GM19467 (cell line): ENCODE measurements at regions not wholly inside any gene's neighbourhood (a gene's known extent, or its start where the extent isn't known, plus 50 kb on each side); places are given as distances from the start of the nearest gene placed in this dataset.
"Not testable (repeated sequence)": the region's sequence is repeated elsewhere in the genome, so short reads cannot be mapped to it uniquely, and the experiment has no call there.

ENCODE experiments used
- ATAC-seq: cut with Tn5 transposase; IDR thresholded peaks from one replicate; pipeline ENCODE4 v1.9.1; 2021; ENCODE audit warnings: mild to moderate bottlenecking, moderate library complexity; ENCODE audit not compliant: unreplicated experiment

- no peak for ATAC-seq
Measured at GRCh38 chr16:16930309-16931000, 540.3 kb downstream of the XYLT1 start.

DNA sequence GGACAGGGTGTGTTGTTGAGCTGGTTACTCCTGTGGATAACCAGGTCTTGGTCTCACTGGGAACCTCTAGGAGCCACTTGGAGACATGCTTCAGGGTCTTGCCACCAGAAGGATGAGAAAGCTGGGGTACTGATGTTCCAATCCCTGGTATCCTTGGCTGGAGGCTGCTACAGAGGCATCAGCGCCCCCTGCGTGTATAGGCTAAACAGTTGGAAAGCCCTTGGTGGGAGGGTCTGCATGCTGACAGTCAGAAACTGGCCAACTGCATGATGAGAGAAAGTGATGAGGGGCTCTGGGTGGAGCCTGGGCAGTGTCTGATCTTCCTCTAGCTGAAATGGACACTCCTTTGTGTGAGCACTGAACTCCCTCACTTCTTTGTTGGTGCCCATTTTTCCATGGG is 536.9 kb downstream of the XYLT1 start:
- ATAC-seq = no peak

GRCh38 chr16:16934660-16935059 is 536.1 kb downstream of the XYLT1 start:
- ATAC-seq = no peak

- not testable (repeated sequence) for ATAC-seq
Measured at GRCh38 chr16:16935909-16936308, 534.9 kb downstream of the XYLT1 start.

DNA sequence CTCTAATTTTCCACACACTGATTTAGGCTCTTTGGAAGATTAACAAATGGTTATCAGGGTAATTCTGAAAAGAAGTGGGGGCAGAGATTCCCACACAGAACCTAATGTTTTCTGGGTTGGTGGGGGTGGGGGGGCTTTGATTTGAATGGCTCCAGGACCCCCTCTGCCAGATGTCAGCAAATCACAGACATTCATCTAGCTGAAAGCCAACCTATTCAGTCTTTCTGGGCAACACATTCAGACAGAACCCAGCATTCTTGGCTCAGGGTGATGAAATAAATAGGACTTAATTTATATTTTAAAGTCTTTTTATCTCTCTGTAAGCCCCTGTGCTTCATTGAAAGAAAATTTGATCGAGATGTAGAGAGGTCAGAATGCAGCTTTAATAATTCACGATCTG is 533.2 kb downstream of the XYLT1 start:
- ATAC-seq = no peak

DNA sequence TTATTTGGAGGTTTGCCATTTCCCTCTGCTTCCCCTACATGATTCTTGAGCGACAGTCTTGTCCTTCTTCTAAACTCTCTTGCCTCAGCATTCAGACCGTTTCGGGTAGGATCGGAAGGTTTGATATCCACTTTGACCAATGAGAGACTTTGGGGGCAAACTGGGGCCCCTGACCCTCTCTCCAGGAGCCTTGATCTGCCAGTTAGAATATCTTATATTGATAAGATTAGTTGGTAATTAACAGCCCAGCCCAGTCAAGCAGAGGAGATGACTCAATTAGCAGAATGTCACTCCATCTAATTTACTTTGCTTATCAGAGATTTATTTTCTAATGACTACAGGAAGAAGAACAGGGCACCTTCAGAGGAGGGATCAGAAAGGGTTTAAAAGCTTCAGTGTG is 532.8 kb downstream of the XYLT1 start:
- ATAC-seq = no peak

DNA sequence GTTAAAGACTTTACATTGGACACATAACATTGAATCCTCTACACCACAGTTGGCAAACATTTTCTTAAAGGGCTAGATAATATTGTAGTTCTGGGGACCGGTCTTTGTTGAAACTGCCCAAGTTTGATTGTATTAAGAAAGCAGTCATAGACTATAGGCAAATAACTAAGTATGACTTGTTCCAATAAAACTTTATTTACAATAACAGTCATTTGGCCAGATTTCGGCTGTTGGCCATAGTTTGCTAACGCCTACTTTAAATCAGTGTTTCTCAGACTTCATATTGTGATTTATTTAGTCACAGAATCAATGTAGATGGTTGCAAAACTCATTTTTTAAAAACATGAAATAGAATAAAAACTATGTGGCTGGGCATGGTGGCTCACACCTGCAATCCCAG is 531.8 kb downstream of the XYLT1 start:
- ATAC-seq = no peak

- ATAC-seq = no peak
Measured at GRCh38 chr16:16940351-16940750, 530.4 kb downstream of the XYLT1 start.

DNA sequence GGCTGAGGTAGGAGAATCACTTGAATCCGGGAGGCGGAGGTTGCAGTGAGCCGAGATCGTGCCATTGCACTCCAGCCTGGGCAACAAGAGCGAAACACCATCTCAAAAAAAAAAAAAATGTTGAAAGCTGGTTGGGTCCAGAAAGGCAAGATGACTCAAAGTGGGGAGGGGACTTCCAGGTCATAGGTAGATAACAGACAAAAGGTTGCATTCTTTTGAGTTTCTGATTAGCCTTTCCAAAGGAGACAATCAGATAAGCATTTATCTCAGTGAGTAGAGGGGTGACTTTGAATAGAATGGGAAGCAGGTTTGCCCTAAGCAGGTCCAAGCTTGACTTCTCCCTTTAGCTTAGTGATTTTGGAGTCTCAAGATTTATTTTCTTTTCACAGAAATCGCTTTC is 527.9 kb downstream of the XYLT1 start:
- not testable (repeated sequence) for ATAC-seq

- no peak for ATAC-seq
Measured at GRCh38 chr16:16945207-16945606, 525.6 kb downstream of the XYLT1 start.

DNA sequence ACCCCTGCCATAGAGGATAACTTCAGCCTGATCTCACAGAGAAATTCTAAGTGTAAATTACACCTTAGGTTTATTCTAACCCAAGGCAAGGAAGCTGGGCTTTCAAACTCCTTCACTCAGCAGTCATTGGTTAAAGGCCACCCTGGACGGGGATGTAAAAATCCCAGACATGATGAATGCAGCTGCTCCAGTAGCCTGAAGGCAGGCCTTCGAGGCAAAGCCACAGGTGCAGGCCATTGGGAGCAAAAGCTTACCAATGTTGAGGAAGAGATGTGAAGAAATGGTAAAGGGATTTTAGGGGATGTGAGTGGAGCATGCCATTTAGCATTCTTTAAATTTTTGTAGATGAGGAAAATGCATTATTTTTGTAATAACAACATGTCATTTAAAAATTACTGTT is 514.4 kb downstream of the XYLT1 start:
- ATAC-seq = no peak

- no peak for ATAC-seq
Measured at GRCh38 chr16:16960785-16961184, 510.0 kb downstream of the XYLT1 start.

DNA sequence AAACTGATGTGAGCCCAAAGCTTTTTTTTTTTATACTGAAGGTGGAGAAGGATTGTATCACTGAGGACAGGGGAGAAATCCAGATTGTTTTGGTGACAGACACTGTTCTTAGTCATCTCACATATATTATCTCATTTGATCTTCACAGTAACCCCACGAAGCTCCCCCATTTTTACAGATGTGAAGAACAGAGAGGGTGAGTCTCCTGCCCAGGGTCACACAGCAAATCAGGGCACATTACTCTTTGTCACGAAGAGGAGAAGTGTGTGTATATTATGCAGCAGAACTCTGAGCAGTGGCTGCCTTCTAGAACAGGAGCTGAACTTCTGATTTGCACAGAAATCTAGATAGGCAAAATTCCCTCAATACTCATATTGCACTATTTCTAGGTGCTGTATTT is 504.3 kb downstream of the XYLT1 start:
- ATAC-seq = no peak

GRCh38 chr16:16971042-16971441 is 499.7 kb downstream of the XYLT1 start:
- no peak for ATAC-seq

GRCh38 chr16:16972831-16973230 is 497.9 kb downstream of the XYLT1 start:
- no peak for ATAC-seq

DNA sequence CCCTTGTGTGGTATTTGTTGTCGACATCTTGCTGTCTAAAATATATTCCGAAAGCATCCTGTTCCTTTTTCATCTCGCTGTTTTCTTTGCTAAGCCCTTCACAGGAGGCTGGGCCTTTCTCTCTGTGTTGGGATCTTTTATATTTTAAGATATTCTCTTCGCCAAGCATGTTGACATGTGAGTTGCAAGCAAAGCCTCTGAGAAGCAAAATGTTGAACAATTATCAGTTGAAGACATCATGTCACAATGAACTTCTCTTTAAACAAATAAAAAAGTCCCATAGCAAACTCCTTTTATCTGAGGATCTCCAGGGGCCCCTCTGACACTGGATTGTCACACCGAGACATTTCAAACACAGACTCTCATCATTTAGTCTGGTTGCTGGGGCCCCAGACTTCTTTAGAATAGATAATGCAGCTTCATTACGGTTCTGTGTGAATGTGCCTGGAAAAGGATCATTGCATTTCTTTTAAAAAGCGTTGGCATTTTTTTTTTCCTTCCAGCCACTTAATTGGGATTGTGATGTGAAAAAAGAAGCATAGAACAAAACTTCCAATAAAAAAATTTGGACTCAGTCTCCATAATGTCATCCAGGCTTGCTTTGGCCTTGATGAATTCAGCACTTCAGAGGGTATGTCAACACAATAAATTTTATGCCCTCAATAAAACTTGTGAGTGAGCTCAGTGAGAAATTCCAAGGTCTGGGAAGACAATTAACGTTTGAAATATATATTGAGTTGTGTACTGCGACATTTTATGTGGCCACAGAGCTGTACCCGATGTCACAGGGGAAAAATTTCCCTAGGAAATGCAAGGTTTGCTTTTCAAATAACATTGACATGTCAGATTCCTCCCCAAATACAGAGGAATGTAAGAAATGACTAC is 496.8 kb downstream of the XYLT1 start:
- ATAC-seq = no peak

DNA sequence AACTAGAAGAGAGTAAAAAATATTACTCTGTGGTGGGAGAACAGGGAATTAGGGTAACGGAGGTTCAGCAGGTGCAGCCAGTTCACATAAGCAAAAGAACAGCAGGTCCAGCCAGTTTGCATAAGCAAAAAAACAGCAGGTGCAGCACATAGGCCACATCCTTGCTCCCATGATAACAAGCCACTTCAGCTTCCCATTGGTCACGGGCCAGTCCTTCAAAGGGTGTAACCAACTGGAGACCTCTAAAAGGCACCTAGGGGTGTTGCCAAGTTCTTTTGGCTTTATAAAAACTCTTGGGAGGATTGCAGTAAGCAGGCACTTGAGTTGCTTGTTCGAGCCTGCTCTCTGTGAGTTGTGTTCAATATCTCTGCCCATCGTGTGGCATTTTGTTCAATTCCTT is 488.1 kb downstream of the XYLT1 start:
- ATAC-seq = no peak

DNA sequence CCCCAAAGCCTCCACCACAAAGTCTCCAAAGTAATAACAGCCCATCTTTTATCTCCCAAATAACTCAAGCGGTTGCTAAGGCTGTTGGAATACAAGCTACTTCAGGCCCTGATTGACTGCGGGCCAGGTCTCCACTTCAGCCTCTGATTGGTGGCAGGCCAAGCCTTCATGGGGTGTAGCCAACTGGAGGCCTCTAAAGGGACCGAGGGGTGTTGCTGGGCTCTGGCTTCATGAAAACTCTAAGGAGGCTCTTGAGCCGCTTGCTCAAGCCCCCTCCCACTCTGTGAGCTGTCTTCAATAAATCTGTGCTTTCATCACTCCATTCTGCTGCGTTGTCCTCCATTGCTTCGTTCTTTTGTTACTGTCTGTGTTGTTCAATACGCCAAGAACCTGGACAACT is 487.2 kb downstream of the XYLT1 start:
- ATAC-seq = no peak

GRCh38 chr16:16984091-16984490 is 486.7 kb downstream of the XYLT1 start:
- ATAC-seq = not testable (repeated sequence)

GRCh38 chr16:16985707-16986106 is 485.1 kb downstream of the XYLT1 start:
- no peak for ATAC-seq

DNA sequence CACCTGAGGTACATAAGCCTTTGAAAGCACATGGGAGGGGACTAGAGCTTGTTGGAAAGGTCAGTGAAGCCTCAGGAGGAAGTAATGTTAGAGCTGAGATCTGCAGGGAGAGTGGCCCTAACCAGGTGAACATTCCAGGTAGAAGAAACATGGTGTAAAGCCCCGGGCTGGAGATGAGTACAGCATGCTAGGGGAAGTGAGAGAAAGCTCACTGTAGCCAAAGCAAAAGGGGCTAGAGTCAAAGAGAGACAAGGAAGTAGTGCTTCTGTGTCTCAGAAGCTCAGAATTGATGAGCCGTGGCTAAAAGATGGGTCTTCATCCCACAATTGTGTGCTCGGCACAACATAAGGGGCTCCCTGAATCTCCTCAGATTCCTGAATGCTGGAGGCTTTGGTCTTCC is 481.8 kb downstream of the XYLT1 start:
- ATAC-seq = no peak

GRCh38 chr16:16989368-16989767 is 481.4 kb downstream of the XYLT1 start:
- ATAC-seq = no peak
